HG03025 (cell line): ENCODE measurements at regions not wholly inside any gene's neighbourhood (a gene's known extent, or its start where the extent isn't known, plus 50 kb on each side); places are given as distances from the start of the nearest gene placed in this dataset.
"Not testable (repeated sequence)": the region's sequence is repeated elsewhere in the genome, so short reads cannot be mapped to it uniquely, and the experiment has no call there.

Experiments
- ATAC-seq: cut with Tn5 transposase; IDR thresholded peaks from one replicate; pipeline ENCODE4 v1.9.1; 2021; ENCODE audit warnings: mild to moderate bottlenecking, moderate library complexity; ENCODE audit not compliant: unreplicated experiment, low FRiP score

DNA sequence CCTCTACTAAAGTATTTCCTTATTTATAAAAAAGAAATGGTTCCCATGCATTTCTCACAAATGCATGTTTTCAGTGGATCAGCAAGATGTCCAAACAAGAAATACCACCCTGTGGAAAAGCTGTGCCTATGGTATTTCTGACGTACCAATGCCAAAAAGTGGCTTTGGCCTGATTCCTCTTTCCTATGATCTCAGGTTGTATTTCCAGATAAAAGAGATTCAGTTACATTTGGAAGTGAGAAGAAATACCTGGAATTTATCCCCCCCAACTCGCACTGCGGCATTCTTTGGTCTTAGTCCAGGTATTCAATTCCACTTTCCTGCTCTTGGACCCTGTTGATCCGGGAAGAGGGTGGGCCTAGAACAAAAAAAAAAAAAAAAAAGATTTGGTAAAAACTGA lies 815.9 kb upstream of the FRG1 start:
- no peak for ATAC-seq

- no peak for ATAC-seq
Measured at GRCh38 chr4:189126040-189126439, 814.6 kb upstream of the FRG1 start.

- no peak for ATAC-seq
Measured at GRCh38 chr4:189128341-189128740, 812.3 kb upstream of the FRG1 start.

GRCh38 chr4:189129044-189129694 lies 811.5 kb upstream of the FRG1 start:
- ATAC-seq = no peak

DNA sequence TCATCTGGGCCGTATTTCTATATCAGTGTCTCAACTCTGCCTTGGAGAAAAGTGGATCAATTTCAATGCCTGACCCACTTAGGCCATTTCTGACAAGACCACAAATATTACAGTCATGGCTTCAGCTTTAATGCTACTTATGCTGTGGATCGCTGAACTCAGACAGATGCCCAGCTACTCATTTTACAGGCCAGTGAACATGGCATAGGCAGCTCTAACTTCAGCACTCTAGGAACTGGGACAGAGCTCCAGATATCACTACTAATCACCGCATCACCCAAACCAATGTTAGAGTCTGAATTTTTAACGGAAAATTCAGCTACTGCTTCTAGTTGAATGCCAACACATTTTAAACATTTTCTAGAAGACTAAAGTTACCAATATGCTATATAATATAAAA lies 809.6 kb upstream of the FRG1 start:
- no peak for ATAC-seq

DNA sequence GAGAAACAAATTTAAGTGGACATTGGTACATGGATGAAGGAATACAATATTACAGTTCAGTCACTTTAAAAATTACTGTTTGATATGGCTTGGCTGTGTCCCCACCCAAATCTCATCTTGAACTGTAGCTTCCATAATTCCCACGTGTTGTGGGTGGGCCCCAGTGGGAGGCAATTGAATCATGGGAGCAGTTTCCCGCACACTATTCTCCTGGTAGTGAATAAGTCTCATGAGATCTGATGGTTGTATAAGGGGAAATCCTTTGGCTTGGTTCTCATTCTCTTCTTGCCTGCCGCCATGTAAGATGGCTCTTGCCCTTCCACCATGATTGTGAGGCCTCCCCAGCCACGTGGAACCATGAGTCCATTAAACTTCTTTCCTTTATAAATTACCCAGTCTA lies 804.2 kb upstream of the FRG1 start:
- ATAC-seq = no peak

DNA sequence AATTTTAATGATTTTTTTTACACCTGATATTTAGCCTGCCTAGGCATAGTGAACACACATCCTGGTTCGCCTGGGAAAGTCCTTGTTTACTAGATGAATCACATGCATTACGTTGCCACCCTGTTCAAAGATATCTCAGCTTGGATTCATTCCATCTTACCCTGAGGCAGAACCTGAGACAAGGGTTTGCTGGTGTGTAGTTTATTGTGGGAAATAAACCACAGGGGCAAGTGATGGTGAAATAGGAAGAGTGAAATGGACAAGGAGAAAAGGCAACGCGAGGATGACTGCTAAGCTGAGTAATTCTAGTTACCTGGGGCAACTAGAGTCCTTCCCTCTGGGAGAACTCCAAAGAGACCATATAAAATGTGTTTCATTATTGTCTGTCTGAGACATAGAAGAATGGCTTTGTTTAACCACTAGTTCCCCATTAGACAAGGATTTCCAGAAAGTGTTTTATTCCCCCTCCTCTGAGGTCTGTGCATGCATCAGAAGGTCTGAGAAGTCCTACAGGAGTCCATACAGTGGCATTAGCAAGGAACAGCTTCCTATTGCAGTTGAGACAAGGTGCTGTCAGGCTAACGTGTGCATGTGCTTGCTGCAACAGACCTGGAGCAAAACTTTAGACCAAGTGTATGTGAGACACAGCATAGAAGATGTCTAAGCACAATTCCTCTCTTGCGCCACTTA lies 797.3 kb upstream of the FRG1 start:
- no peak for ATAC-seq

- no peak for ATAC-seq
Measured at GRCh38 chr4:189147005-189147929, 793.4 kb upstream of the FRG1 start.

DNA sequence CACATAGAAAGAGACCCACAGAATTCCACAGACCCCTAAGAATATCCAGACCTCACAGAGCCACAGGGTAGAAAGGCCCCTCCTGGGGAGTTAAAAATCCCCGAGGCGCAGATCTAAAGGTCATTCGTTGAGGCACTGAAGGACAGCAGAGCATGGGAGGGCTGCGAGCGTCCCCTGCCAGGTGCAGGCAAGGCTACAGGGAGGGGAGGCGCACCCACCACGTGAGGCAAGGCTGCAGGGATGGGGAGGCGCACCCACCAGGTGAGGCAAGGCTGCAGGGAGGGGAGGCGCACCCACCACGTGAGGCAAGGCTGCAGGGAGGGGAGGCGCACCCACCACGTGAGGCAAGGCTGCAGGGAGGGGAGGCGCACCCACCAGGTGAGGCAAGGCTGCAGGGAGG lies 785.6 kb upstream of the FRG1 start:
- ATAC-seq = not testable (repeated sequence)

- no peak for ATAC-seq
Measured at GRCh38 chr4:189162073-189162789, 778.4 kb upstream of the FRG1 start.

DNA sequence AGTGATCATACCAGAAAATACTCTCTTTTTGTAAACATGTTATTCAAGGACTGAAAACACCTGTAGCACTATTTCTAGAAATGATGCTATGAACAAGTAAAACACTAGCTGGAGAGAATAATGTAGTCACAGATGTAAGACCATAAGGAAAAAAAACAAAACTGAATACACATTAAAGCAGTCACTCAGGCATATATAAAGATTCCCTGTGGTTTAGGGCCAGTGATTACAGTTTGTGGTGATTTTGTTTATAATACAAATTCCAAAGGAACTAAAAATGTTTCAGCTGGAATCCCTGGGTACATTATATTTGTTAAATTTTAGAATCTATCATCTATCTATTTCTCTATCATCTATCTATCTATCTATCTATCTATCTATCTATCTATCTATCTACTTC lies 777.8 kb upstream of the FRG1 start:
- no peak for ATAC-seq

DNA sequence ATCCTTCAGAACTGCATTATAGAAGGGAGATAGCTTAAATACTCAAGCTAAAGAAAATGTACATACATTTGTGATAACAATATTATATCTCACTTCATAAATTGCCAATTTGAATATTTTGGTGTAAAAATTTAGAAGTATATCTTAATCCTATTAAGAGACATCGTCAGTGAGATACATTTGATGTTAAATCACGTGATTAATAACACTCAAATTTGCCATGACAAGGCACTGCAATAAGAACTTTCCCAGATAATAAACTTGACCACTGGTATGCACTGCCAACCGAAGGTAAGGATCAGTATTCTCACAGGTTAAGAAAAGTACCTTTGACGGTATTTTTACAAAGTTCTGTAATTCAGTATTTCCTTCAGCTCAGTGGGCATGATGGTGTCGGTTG lies 764.7 kb upstream of the FRG1 start:
- ATAC-seq = no peak

GRCh38 chr4:189177130-189177529 lies 763.5 kb upstream of the FRG1 start:
- ATAC-seq = no peak

- no peak for ATAC-seq
Measured at GRCh38 chr4:189178125-189178746, 762.4 kb upstream of the FRG1 start.

DNA sequence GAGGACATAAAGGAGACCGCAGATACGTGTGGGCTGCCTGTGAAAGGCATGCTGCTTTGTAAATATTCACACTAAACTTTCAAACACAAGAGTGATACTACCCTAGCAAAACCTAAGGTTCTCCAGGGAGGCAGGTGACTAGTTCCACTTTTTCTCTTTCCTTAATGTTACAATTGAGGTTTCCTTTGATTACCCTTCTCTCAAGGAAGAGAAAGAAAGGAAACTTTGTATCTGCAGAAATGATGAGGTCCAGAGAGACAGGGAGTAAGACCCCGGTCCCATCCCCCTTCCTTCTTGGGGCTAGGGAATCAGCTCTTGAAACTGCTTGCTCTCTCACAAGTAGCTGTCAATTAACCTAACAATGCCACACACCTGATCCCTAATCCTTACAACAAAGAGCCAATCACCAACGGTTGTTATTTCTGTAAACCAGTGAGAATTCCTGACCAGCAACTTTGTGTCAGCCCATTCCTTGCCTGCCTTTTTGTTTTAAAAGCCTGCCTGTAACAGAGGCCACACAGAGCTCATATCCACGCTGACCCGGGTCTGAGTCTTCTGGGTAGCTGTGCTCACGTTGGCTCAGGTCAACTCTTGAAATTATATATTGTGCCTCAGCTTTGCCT lies 754.8 kb upstream of the FRG1 start:
- no peak for ATAC-seq

DNA sequence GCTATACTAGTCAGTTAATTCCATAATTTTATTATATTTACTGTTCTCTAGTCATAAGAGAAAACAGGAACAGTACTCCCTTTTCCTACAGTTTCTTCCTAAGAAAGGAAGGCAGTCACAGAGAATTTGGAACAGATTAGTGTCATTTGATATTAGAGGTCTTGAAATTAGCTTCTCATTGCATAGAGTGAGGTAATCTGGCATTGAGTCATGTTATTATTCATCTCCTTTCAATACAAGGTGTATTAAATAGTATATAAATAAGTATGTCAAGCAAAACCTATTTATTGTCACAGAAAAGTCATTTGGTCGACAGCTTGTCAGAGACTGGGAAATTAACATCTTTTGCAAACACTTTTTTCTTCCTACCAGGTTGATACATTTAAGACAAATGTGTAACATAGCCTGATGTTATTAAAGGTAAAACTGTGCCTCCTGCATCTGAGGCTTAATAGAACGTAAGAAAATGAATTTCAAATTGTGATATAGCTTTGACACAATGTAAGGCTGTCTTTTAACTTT lies 753.1 kb upstream of the FRG1 start:
- ATAC-seq = no peak

GRCh38 chr4:189198624-189199023 lies 742.0 kb upstream of the FRG1 start:
- no peak for ATAC-seq

- no peak for ATAC-seq
Measured at GRCh38 chr4:189200353-189200752, 740.3 kb upstream of the FRG1 start.

GRCh38 chr4:189202182-189202868 lies 738.3 kb upstream of the FRG1 start:
- ATAC-seq = no peak
